Fibroblast of pulmonary artery (primary cell): ENCODE measurements at regions not wholly inside any gene's neighbourhood (a gene's known extent, or its start where the extent isn't known, plus 50 kb on each side); places are given as distances from the start of the nearest gene placed in this dataset.
"Not testable (repeated sequence)": the region's sequence is repeated elsewhere in the genome, so short reads cannot be mapped to it uniquely, and the experiment has no call there.

ENCODE experiments used
- DNase-seq: peaks from one replicate; pipeline ENCODE4 v3.0.0-alpha.2; 2010; ENCODE audit warnings: low read depth
- H3K4me3 ChIP-seq: replicated peaks from 2 replicates; pipeline ENCODE4 v1.5.1; 2011; ENCODE audit warnings: low read depth, mild to moderate bottlenecking, control low read depth, low read length, moderate library complexity
- CTCF ChIP-seq: IDR thresholded peaks from 2 replicates; pipeline ENCODE4 v1.5.1; 2011; ENCODE audit warnings: mild to moderate bottlenecking, control low read depth, low read length, inconsistent platforms; ENCODE audit errors: missing control alignments

- no peak overlapping the region for H3K4me3 ChIP-seq
- DNase-seq: no peak
- no peak for TF ChIP-seq CTCF
These were observed 319.8 kb downstream of the HINT1 start for GRCh38 chr5:130845049-130845765.

GRCh38 chr5:130836729-130837649, 328.1 kb downstream of the HINT1 start:
- no peak for TF ChIP-seq CTCF
- H3K4me3 ChIP-seq: peak overlapping the region; percentile 44
- DNase-seq: peak; percentile 22

GRCh38 chr5:130817598-130818384, 347.3 kb downstream of the HINT1 start:
- DNase-seq, H3K4me3 ChIP-seq: not testable (repeated sequence)

GRCh38 chr5:130815246-130815645, 349.8 kb downstream of the HINT1 start:
- DNase-seq: no peak
- no peak for TF ChIP-seq CTCF
- no peak overlapping the region for H3K4me3 ChIP-seq

- TF ChIP-seq CTCF: no peak
- no peak for DNase-seq
- no peak overlapping the region for H3K4me3 ChIP-seq
These were observed 356.4 kb downstream of the HINT1 start for GRCh38 chr5:130808691-130809090.

GRCh38 chr5:130805648-130806047, 359.4 kb downstream of the HINT1 start:
- H3K4me3 ChIP-seq: no peak overlapping the region
- TF ChIP-seq CTCF: no peak
- DNase-seq: no peak

- DNase-seq: no peak
- TF ChIP-seq CTCF: no peak
- no peak overlapping the region for H3K4me3 ChIP-seq
These were observed 360.0 kb downstream of the HINT1 start for GRCh38 chr5:130805036-130805435.
